BLaER1 (cell line): ENCODE measurements at regions not wholly inside any gene's neighbourhood (a gene's known extent, or its start where the extent isn't known, plus 50 kb on each side); places are given as distances from the start of the nearest gene placed in this dataset.

ENCODE experiments used
- H3K27ac ChIP-seq: shearing (Covaris generic); formaldehyde crosslinking; 2 replicates; pipeline ENCODE4 v1.8.1; 2022
- H3K27me3 ChIP-seq: shearing (Covaris generic); formaldehyde crosslinking; 2 replicates; pipeline ENCODE4 v1.8.1; 2022
- H3K36me3 ChIP-seq: shearing (Covaris generic); formaldehyde crosslinking; 2 replicates; pipeline ENCODE4 v1.8.1; 2022
- H3K4me1 ChIP-seq: shearing (Covaris generic); formaldehyde crosslinking; 2 replicates; pipeline ENCODE4 v1.8.1; 2022
- H3K4me2 ChIP-seq: shearing (Covaris generic); formaldehyde crosslinking; 2 replicates; pipeline ENCODE4 v1.8.1; 2022
- H3K4me3 ChIP-seq: shearing (Covaris generic); formaldehyde crosslinking; 2 replicates; pipeline ENCODE4 v1.8.1; 2022
- H3K9ac ChIP-seq: shearing (Covaris generic); formaldehyde crosslinking; 2 replicates; pipeline ENCODE4 v1.8.1; 2022
- H3K9me3 ChIP-seq: shearing (Covaris generic); formaldehyde crosslinking; 2 replicates; pipeline ENCODE4 v1.8.1; 2022
- H4K20me1 ChIP-seq: shearing (Covaris generic); formaldehyde crosslinking; 2 replicates; pipeline ENCODE4 v1.8.1; 2022
- Cebpa-rat ChIP-seq: shearing (Covaris generic); IDR thresholded peaks from 2 replicates; pipeline ENCODE4 v1.8.1; 2022

DNA sequence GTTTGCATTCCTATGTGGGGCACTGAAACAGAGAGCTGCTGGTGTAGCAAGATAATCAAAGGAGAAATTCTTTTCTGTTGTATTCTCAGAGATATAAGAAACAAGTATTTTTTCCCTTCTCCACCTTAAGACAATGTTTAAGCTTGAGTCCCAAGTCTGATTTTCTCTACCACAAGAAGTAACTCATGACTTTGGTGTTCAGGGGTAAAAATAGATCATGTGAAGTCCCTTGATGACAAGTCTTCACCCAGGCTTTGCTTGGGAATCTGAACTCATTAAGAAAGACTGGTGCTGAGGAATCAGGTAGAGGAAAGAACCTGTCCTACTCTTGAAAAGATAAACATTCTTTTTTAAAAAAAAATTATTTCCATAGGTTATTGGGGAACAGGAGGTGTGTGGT lies 205.6 kb downstream of the ALDH8A1 start:
- H3K4me1 ChIP-seq, result peaks cover 10% of the 10 kb centered on the region
- no peak overlapping the region for H3K27ac ChIP-seq
- no peak overlapping the region for H3K9ac ChIP-seq
- no peaks in the 10 kb centered on the region for H3K36me3 ChIP-seq
- no peaks in the 10 kb centered on the region for H3K27me3 ChIP-seq
- H3K9me3 ChIP-seq, result no peaks in the 10 kb centered on the region
- no peak for TF ChIP-seq Cebpa-rat
- H3K4me3 ChIP-seq, result no peak overlapping the region
- no peak overlapping the region for H3K4me2 ChIP-seq
- H4K20me1 ChIP-seq, result no peaks in the 10 kb centered on the region

DNA sequence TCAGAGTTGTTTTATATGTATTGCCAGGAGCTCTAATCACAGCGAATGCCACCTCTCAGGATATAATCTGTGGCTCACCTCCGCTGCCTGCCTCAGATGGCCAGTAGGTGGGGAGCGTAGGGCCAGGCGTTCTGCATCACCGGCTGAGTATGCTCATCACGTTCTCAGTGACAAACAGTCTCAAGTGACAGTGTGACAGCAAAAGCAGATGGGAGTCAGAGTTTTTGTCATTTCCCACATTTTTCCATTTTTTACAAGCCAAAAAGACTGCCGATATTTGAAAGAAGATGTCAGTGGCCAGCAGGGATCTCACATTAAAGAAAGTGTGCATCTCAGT lies 208.7 kb downstream of the ALDH8A1 start:
- no peak overlapping the region for H3K9ac ChIP-seq
- peaks cover 10% of the 10 kb centered on the region for H3K4me1 ChIP-seq
- H4K20me1 ChIP-seq, result no peaks in the 10 kb centered on the region
- H3K4me2 ChIP-seq, result 0 out of 2 replicates have a peak overlapping the region, but pooled peaks have one; percentile 7
- H3K9me3 ChIP-seq, result no peaks in the 10 kb centered on the region
- no peak overlapping the region for H3K4me3 ChIP-seq
- H3K36me3 ChIP-seq, result no peaks in the 10 kb centered on the region
- no peak for TF ChIP-seq Cebpa-rat
- no peak overlapping the region for H3K27ac ChIP-seq
- no peaks in the 10 kb centered on the region for H3K27me3 ChIP-seq

DNA sequence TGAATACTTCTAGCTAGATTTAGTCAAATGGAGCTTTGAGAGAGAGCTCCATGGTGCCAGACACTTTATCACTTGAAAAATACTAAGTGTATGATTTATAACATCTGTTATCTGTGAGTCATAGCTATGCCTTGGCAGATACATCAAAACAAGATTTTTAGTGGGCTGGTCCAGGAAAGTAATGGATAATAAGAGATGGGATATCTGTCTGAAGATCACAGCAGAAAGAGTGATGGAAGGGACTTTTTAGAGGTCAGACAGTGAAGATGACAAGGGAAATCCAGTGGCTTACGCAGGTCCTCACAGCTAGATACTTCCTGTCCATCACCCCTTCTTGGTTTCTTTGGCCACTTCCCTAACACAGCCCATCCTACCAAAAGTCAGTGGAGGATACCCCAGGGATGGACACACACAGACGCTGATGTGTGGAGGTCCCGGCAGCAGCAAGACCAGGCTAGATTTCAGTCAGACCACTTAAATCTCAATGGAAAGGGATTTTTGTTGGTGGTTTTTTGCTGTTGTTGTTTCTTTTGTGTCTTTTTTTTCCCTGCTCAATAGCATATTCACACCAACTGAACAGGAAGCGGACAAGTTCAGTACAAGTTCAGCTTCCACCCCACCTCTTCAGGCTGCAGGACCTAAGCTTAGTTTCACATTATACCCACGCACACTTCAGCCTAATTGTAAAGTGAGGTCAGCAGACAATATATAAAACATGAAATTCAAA lies 209.3 kb downstream of the ALDH8A1 start:
- no peaks in the 10 kb centered on the region for H3K36me3 ChIP-seq
- H3K4me2 ChIP-seq, result no peak overlapping the region
- H3K4me3 ChIP-seq, result no peak overlapping the region
- no peak overlapping the region for H3K9ac ChIP-seq
- no peaks in the 10 kb centered on the region for H3K9me3 ChIP-seq
- no peak overlapping the region for H3K27ac ChIP-seq
- no peaks in the 10 kb centered on the region for H4K20me1 ChIP-seq
- no peaks in the 10 kb centered on the region for H3K27me3 ChIP-seq
- peaks cover 10% of the 10 kb centered on the region for H3K4me1 ChIP-seq
- TF ChIP-seq Cebpa-rat, result no peak

DNA sequence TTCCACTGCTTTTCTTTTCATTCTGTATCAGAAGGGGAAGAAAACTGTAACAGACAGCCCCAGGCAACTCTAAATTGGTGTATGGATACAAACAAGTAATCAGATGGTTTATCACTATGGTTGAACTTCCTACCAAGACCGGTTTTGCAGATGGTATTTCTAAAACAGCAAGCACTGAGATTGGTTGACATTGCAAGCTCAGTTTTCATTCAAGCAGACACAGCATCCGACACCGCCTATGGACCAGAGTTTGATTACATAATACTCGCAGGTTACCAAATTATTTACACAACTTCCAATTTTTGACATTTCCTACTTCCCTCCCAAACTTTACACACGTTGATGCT lies 209.9 kb downstream of the ALDH8A1 start:
- peaks cover 10% of the 10 kb centered on the region for H3K4me1 ChIP-seq
- H3K9me3 ChIP-seq, result no peaks in the 10 kb centered on the region
- H3K27me3 ChIP-seq, result no peaks in the 10 kb centered on the region
- H3K4me3 ChIP-seq, result no peak overlapping the region
- no peak for TF ChIP-seq Cebpa-rat
- H3K4me2 ChIP-seq, result no peak overlapping the region
- no peaks in the 10 kb centered on the region for H4K20me1 ChIP-seq
- no peak overlapping the region for H3K9ac ChIP-seq
- H3K36me3 ChIP-seq, result no peaks in the 10 kb centered on the region
- no peak overlapping the region for H3K27ac ChIP-seq

DNA sequence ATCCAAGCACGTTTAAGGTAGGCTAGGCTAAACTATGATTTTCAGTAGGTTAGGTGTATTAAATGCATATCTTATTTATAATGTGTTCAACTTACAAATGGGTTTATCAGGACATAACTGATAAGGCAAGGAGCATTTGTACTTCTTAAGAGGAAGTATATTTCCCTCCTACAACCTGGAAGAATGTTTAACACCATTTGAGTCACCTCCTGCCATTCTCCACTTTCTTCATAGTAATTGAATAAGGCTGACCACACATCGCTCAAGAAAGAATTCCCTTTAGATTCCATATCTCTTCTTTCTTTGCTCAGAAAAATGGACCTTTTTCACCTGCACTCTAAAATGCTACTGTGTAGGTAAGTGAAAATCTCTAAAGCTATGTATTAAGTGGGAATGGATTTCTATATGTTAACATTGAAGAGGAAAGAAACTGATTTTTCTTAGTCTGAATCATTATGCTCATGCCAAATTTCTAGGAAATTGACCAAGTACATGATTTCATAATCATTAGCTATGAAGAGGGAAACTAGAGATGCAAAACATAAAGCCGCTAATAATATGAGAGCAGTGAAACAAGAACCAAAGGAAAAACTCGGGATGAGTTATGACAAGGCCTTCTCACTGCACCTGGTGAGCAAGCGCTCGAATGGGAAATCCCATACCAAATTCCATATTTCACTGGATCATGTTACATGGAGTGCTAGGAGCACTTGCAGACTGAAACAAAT lies 210.4 kb downstream of the ALDH8A1 start:
- TF ChIP-seq Cebpa-rat, result no peak
- Histone ChIP-seq H3K4me2 (no peak overlapping the region), H3K27me3 (no peaks in the 10 kb centered on the region), H3K9ac (no peak overlapping the region), H3K4me1 (peaks cover 10% of the 10 kb centered on the region), H3K4me3 (no peak overlapping the region), H3K36me3 (no peaks in the 10 kb centered on the region), H4K20me1 (no peaks in the 10 kb centered on the region), H3K27ac (no peak overlapping the region), H3K9me3 (no peaks in the 10 kb centered on the region)

DNA sequence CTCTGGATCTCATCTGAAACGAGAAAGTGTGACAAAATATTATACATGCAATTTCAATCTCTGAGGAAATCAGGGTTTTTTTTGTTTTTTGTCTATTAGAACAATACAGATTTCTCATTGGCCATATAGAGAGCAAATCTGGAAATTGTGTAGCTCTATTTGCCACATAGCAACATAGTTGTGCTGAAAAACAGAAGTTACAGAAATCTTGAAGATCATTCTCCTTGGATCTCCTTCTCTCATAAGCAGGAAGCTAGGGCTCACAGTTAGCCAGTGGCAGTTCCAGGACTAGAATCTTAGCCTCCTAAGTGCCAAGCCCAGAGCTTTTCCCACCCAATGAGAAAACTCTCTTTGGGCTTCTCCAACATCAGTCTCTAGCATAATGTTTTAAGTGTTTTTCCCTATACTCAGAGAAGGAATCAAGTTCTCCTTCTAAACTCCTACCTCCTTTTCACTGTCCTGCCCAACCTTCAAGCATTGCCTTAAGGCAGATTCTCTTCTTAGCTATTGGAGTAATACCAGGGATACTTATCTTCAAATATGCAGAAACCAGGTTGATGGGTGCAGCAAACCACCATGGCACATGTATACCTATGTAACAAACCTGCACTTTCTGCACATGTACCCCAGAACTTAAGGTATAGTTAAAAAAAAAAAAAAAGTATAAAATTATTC lies 211.6 kb downstream of the ALDH8A1 start:
- Histone ChIP-seq H3K36me3 (no peaks in the 10 kb centered on the region), H3K9ac (no peak overlapping the region), H3K4me3 (no peak overlapping the region), H4K20me1 (no peaks in the 10 kb centered on the region), H3K9me3 (no peaks in the 10 kb centered on the region), H3K27ac (no peak overlapping the region), H3K27me3 (no peaks in the 10 kb centered on the region), H3K4me1 (peaks cover 10% of the 10 kb centered on the region), H3K4me2 (no peak overlapping the region)
- no peak for TF ChIP-seq Cebpa-rat

DNA sequence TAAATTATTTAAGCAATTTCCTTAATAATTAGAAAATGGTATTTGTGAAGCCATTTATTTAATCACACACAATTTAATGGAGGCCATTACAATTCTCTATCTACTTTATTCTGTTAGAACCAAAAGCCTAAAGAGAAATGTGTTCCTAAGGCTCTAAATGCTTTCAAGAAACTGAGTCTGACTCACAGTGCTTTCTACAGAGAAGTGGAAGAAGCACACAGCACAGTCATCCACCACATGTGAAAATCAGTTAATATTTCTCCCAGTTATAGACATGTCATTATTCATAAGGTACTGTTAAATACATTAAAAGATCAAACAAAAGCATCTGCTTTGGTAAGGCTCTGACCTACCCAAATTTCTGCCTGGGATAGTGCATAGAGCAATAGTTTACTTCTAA lies 214.4 kb downstream of the ALDH8A1 start:
- H3K4me2 ChIP-seq, result no peak overlapping the region

DNA sequence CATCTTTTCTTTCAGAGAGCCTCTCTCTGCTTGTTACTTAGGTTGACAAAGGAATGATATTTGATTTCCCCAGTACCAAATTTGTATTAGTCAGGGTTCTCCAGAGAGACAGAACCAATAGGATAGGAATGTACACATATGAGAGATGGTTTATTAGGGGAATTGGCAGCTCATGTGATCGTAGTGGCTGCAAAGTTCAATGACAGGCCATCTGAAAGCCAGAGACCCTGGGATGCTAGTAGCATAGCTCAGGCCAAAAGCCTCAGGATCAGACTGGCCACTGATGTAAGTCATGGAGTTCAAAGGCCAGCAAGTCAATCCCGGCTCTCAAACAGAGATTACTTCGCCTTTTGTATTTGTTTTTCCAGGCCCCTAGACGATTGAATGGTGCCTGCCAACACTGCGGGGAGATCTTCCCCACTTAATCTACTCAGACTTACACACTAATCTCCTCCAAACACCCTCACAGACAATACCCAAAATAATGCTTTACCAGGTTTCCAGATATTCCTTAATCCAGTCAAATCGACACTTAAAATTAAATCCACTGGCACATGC lies 215.5 kb downstream of the ALDH8A1 start:
- Histone ChIP-seq H3K27me3 (no peaks in the 10 kb centered on the region), H3K36me3 (no peaks in the 10 kb centered on the region), H3K9ac (no peak overlapping the region), H3K27ac (no peak overlapping the region), H4K20me1 (no peaks in the 10 kb centered on the region), H3K9me3 (no peaks in the 10 kb centered on the region), H3K4me2 (no peak overlapping the region), H3K4me1 (no peaks in the 10 kb centered on the region), H3K4me3 (no peak overlapping the region)
- no peak for TF ChIP-seq Cebpa-rat

More for the DNA sequence above, 214.4 kb downstream of the ALDH8A1 start:
- no peak overlapping the region for H3K27ac ChIP-seq
- H3K27me3 ChIP-seq, result no peaks in the 10 kb centered on the region
- no peak overlapping the region for H3K9ac ChIP-seq
- no peak for TF ChIP-seq Cebpa-rat
- no peaks in the 10 kb centered on the region for H3K9me3 ChIP-seq
- H3K4me3 ChIP-seq, result no peak overlapping the region
- H4K20me1 ChIP-seq, result no peaks in the 10 kb centered on the region
- no peaks in the 10 kb centered on the region for H3K4me1 ChIP-seq
- no peaks in the 10 kb centered on the region for H3K36me3 ChIP-seq

DNA sequence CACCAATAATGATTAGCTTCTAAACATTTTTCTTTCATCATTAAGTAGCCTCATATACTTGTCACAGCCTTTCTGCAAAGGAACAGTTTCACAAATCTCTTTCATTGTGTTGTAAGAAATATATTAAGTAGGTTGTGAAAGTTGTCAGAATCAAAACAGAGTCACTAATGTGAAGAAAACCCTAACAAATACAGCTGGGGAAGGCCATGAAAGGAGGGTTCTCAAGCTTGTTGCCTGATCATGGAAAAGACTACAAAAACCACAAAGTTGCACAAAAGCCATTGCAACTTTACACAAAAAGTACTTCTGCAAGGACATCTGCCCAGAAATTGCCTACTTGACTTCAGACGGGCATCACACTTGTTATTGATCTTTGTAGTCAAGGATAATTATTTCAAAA lies 216.1 kb downstream of the ALDH8A1 start:
- Histone ChIP-seq H3K27ac (no peak overlapping the region), H3K4me1 (no peaks in the 10 kb centered on the region), H3K9me3 (no peaks in the 10 kb centered on the region), H3K4me3 (no peak overlapping the region), H3K4me2 (no peak overlapping the region), H4K20me1 (no peaks in the 10 kb centered on the region), H3K36me3 (no peaks in the 10 kb centered on the region), H3K27me3 (no peaks in the 10 kb centered on the region), H3K9ac (no peak overlapping the region)
- no peak for TF ChIP-seq Cebpa-rat

DNA sequence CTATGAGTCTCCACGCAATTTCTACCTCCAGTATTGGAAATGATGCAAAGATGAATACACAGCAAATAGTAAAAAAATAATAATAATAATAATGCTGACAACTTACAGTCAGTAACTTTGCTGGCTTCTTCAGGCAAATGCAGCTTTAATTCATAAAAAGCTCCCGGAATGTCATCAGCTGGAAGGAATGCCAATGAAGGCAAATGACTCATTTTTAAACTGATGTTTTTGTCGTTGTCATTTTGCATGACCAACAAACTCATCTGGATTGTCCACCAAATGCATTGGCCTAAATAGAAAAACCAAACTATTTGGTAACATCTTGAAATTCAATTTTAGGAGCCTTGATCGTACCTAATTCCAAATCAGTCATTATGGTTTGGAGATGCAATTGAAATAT lies 217.1 kb downstream of the ALDH8A1 start:
- no peaks in the 10 kb centered on the region for H3K36me3 ChIP-seq
- no peak overlapping the region for H3K4me2 ChIP-seq
- no peak overlapping the region for H3K9ac ChIP-seq
- H4K20me1 ChIP-seq, result no peaks in the 10 kb centered on the region
- TF ChIP-seq Cebpa-rat, result no peak
- H3K4me3 ChIP-seq, result no peak overlapping the region
- H3K27ac ChIP-seq, result no peak overlapping the region
- H3K4me1 ChIP-seq, result no peaks in the 10 kb centered on the region
- H3K9me3 ChIP-seq, result no peaks in the 10 kb centered on the region
- H3K27me3 ChIP-seq, result no peaks in the 10 kb centered on the region
